LHCN-M2 (cell line): ENCODE measurements at regions not wholly inside any gene's neighbourhood (a gene's known extent, or its start where the extent isn't known, plus 50 kb on each side); places are given as distances from the start of the nearest gene placed in this dataset.

ENCODE experiments used
- DNase-seq: peaks from one replicate; pipeline ENCODE4 v3.0.0-alpha.2; 2012; ENCODE audit warnings: low read depth

GRCh38 chr2:48253301-48253700, 61.2 kb upstream of the FOXN2 start:
- no peak for DNase-seq

- DNase-seq, result no peak
Measured at GRCh38 chr2:48254839-48255238, 59.6 kb upstream of the FOXN2 start.

- no peak for DNase-seq
Measured at GRCh38 chr2:48257456-48257855, 57.0 kb upstream of the FOXN2 start.

GRCh38 chr2:48258481-48259149, 55.9 kb upstream of the FOXN2 start:
- DNase-seq, result no peak

- no peak for DNase-seq
Measured at GRCh38 chr2:48259811-48260210, 54.7 kb upstream of the FOXN2 start.

GRCh38 chr2:48264627-48265026, 49.9 kb upstream of the FOXN2 start:
- DNase-seq, result no peak
